8988T (cell line): ENCODE measurements at regions not wholly inside any gene's neighbourhood (a gene's known extent, or its start where the extent isn't known, plus 50 kb on each side); places are given as distances from the start of the nearest gene placed in this dataset.

Source experiments
- DNase-seq: peaks from one replicate; pipeline ENCODE4 v3.0.0; 2011

DNA sequence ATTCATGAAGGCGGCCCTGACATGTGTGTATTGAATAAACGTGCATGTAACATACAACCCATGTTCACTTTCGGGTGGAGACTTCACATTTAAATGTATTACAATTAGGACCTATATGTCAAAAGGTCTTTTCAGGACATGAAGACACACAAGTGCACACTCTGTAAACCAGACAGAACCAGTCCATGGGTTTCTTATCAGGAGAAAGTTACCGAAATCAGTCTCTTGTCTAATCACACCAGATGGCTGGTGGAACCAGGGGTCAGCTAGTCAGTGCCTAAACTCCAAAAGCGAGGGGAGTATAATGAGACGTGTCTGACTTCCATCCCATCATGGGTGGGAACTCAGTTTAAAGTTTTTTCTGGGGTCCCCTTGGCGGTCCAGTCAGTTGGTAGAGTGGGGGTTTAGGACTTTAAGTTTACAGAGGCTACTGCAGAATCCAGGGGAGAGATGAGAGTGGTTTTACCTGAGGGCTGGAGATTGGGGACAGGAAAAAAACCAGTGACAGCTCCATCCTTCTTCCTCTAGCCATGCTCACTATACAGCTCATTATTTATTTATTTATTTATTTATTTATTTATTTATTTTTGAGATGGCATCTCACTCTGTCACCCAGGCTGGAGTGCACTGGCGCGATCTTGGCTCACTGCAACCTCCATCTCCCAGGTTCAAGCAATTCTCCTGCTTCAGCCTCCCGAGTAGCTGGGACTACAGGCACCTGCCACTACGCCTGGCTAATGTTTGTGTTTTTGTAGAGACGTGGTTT is 251.3 kb upstream of the LYZL1 start:
- DNase-seq, result no peak

DNA sequence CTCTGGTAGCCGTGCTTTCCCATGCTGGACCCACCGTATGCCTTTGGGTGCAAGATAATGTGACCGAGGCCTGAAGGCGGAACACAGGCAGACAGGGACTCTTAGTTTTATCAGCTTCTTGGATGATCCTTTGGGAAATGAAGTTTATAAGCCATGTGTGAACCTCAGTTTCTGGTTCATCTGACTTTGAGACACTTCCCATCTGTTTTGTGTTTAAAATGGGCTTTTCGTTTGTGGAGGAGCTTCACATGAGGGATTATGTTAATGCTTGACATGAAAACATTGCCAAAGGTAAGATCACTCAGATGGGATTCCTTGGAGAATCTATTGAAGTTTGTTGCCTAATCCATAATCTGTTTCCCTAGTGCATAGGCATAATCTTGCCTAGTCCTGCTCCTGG is 249.8 kb upstream of the LYZL1 start:
- DNase-seq, result no peak

DNA sequence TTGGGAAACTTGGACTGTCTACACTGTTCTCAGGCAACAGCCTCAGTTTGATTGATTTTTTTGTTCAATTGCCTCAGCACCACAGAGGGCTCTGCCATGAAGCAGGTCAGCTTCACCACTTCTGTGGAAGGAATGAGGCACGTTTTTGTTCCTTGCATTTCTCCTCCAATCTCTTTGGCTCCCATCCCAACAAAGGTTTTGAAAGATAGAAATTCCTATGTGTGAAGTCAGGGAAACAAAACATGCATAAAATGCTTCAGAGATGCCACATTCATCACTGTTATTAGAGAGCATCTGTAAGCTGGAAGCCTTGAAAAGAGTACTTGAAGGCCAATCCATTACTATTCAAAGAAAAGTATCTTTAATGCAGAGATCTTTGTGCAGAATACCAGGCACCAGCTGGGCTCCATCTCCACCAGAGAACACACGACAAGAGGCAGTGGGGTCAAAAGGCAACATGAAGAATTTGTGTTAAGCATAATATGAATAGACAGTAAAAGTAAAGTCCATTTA is 249.1 kb upstream of the LYZL1 start:
- DNase-seq, result no peak

DNA sequence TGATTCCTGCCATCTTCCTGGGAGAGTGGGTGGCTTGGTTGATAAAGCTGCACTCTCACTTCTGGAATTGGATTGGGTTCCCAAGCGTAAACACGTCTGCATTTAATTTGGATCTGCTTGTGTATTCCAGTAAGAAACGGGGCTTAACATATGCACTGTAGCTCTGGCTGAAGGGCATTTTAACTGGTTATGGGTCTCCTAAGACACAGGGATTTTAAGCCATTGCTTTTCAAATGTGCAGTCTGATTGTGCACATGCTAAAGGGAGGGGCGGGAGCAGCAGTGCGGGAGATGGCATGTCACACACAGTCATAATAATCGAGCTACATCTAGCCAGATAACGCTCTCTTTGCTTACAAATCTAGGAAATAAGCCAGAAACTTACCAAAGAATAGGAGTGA is 247.3 kb upstream of the LYZL1 start:
- DNase-seq, result no peak

DNA sequence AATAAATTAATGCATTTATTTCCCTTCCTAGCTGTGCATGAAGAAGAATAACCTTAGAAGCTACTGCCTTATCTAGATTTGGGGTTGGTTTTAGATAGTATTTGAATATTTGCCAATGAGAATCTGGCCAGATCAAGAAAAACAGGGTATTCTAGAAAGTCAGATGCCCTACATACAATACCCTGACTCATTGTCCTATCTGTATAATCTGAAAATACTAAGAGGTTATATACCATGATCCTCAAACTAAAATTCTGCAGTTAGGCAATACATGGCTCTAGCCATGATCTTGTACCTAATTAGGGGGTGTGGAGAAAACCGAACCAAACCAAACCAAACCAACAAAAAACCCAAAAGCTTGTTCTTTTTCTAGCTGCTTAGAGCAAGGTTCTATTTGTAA is 240.4 kb upstream of the LYZL1 start:
- DNase-seq, result no peak

DNA sequence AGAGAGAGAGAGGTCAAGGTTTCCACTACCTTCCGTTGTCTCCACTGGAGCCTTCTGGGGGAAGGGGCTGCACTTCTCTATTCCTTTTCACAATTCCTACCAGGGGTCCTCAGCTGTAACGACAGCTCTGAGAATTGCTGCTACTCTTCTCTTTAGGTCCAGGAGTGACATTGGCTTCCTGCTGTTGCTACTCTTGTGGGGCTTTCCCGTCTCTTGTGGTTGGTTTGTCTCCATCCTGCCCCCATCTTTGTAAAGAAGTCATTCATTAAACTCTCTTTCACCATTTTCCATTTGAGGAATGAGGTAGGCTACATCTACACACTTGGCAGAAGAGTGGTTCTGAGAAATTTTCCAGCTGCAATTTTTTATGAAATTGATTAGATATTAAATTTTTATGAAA is 238.8 kb upstream of the LYZL1 start:
- DNase-seq, result no peak

DNA sequence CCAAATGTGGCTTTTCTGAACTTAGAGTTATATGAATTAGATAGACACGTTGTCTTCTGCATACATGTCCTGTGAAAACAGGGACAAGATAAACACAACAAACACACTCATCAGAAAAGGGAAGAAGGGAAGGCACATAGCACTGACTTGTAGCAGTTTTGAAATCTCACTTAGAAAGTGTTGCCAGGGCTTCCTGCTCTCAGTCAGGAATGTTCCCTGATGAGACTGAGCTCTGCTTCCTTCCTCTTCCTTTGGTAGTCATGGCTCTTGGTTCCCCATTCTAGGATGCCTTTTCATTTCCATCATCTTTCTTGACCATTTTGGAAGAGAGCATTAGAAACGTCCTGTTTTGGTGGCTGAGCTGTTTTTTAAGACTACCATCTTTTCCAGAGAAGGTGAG is 233.8 kb upstream of the LYZL1 start:
- no peak for DNase-seq

DNA sequence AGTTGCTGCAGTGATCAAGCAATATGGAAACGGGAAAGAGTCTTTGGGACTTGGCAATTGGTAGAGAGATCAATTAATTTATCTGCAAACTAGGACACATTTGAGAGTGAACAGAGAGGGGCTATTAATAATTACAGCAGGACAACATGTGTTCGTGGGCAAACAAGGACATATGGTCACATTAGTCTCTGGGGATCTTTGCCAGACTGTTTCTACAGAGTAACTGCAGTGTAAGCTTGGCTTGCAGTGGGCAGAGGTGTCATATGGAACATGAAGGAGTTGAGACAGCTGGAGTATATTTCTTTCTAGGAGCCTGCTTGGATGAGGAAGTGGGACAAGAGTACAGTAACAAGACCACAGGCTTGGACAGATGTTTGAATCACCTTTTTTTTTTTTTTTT is 232.1 kb upstream of the LYZL1 start:
- DNase-seq, result no peak

DNA sequence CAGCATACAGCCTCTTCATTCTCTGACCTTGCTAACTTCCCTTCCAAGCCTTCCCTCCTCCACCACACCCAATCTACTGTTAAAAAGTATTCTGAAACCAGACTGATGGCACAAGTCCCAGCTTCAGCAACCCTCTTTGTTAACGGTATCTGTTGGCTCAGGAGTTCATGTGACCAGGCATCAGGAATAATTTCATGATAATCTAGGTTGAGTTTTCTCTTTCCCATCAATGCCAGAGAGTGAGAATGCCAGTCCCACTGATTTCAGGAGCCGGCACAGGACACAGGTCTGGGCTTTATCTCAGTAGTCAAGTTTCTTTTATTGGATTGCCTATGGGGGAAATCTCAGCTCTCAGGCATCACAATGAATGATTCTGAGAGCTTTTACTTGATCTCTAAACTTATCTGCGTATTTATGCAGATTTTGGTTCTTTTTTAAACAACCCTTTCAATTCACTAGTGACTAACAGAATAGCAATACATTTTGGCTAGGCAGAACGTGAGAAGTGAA is 231.0 kb upstream of the LYZL1 start:
- no peak for DNase-seq

DNA sequence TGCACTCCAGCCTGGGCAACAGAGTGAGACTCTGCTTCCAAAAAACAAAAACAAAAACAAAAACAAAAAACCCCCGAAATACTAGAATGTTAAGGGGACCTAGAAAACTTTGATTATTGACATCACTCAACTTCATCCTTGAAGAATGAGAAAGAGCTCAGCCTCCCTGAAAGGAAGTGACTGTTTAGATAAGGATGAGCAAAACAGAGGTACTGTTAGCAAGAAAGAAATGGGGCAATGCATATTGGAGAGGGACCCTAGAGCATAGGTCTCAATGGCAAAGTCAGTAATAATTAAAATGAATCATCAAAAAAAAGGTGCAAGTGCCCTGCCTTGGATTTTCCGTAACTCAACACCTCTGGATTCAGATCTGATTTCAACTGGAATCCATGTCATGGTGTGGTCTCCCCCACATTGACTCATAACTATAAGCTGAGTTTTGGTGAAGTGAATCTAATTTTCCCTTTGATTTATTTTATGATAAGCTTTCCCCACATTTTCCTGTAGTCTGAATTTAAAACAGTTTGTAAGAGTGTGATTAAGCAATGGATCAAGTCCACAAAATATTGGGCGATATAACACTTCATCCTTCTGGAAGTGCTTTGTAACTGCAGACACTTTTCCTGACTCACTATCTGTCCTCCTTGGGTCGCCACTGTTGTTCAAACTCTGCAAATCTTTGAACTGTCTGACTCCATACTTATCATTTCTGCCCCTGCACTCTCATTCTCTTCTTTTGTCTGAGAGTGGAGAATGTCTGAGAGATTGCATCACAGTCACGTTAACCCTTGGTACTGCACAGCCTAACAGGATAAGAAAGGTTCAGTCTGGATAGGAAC is 224.8 kb upstream of the LYZL1 start:
- no peak for DNase-seq

DNA sequence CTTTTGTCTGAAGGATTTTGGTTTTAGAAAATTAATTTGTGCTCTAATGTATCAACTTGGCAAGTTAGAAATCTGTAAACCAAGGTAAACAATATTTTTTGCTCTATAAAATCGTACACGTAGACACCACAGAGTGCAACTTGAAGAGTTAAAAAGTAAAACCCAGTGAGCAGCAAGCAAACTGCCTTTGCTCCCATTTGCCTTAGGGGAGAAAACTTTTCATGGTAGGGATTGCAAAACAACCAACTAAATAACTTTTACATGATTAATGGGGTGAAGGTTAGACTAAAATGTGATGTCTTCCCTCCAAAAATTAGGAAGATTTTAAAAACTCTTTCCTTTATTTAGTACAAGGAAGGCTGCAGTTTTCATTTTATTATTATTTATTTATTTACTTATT is 224.2 kb upstream of the LYZL1 start:
- no peak for DNase-seq

DNA sequence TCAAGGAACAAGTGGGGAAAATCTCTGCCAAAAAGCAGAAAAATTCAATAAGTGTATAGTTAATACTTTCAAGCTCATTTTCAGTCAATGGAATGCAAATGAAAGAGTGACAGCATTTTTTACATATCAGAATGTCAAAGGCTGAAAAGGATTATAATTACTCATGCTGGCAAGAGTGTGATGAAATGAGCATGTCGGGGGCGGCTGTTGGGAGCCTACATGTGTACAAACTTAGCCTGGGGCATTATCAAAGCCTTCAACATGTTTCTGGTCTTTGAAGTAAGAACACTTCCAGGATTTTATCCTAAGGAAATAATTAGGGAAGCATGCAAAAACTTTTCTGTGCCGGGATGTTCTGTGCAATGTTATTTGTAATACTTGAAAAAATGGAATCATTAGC is 221.7 kb upstream of the LYZL1 start:
- no peak for DNase-seq

DNA sequence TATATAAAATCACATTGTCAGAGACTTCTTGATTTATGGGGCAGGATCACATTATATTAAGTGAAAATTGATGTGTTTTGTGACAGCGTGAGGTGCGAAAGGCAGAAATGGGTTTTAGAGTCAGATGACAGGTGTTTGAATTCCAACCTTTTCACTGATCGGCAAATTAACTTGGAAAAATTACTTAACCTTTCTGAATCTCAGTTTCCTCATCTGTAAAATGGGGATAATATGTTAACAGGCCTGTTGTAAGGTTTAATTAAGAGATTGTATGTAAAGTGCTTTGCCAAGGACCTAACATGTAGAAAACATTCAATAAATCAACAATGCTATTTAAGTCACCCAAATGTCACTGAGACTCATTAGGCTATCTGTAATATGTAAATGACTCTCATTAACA is 221.2 kb upstream of the LYZL1 start:
- DNase-seq, result no peak

DNA sequence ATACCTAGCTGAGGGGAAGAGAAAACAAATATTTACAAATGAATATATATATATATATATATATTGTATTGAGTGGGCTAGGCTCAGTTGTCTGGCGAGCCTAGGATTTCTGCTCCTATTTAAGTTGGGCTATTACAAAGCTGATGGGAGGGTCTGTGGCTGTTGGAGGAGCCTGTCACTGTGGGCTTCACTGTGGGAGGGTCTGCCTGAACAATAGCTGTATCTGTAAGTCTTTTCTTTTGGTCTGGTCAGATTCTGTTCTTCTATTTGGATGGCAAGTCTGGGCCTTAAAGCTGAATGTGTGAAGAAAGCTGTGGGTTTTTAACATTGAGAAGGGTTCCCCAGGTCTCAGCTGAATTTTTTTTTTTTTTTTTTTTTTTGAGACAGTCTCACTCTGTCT is 220.6 kb upstream of the LYZL1 start:
- DNase-seq, result no peak

DNA sequence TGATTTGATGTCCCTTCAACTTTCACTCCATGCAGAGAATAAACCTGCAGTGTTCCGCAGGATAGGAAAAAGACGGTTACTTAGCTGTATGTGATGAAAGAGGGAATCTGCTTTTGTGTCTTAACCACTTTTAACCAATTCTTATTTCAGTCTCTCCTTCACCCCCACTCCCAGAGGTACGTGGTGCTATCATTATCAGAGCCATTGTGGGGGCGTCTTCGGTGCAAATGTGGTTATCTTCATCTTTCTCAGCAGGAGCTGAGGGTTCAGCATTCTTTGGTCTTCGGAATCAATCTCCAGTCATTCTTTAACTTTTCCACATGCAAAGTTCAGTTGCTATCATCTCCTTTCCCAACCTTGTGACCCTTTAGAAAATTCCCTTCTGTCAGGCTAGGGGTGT is 219.9 kb upstream of the LYZL1 start:
- DNase-seq, result no peak

DNA sequence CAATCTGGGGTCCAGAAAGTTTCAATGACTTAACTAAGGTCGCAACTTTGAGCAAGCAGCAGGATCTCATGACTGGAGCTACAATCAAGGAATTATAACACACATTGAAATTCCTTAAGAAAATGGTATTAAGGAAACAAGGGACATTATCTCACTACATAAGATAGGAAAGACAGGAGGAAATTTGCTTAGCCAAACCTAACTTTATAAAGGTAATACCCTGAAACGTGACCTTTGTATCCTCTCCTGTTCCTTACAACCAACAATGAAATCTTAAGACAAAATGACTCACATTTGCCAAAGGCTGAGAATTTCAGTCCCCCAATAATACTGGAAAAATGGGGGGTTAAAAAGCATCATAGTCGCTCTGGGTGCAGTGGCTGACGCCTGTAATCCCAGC is 218.9 kb upstream of the LYZL1 start:
- DNase-seq, result no peak

DNA sequence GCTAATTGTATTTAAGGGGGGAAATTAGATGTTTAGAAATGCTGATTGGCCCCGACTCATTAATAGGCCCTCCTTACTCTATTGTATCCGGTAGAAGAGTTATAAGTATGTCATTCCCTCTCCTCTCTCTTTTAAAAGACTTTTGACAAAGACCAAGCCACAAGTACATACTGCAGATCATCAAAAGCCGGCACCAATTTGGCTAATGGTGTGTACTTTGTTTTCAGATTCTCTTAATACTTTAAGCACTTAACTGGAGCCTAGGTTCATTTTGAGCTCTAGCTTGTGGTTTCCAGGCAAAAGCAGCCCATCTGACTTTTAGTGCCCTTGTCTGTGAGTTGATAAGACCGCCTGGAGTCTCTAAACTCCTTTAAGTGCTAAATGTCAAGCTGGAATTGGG is 210.0 kb upstream of the LYZL1 start:
- no peak for DNase-seq

DNA sequence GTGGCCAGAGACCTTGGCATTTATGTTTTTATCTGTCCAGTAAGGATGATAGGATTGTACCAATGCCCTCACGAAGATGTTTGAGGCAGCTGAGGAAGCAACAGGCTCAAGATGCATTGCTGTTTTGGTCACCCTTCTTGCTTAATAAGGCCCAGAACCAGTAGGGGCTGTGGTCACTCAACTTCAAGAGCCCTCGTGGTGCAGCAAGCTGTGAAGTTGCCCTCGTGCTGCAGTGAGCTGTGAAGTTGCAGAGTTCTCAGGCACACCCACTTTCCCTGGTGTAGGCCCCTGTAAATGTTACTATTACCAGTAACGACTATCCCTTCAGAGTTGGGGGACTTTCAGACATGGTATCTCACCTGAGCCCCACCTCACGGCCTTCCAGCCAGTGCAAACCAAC is 207.6 kb upstream of the LYZL1 start:
- no peak for DNase-seq

DNA sequence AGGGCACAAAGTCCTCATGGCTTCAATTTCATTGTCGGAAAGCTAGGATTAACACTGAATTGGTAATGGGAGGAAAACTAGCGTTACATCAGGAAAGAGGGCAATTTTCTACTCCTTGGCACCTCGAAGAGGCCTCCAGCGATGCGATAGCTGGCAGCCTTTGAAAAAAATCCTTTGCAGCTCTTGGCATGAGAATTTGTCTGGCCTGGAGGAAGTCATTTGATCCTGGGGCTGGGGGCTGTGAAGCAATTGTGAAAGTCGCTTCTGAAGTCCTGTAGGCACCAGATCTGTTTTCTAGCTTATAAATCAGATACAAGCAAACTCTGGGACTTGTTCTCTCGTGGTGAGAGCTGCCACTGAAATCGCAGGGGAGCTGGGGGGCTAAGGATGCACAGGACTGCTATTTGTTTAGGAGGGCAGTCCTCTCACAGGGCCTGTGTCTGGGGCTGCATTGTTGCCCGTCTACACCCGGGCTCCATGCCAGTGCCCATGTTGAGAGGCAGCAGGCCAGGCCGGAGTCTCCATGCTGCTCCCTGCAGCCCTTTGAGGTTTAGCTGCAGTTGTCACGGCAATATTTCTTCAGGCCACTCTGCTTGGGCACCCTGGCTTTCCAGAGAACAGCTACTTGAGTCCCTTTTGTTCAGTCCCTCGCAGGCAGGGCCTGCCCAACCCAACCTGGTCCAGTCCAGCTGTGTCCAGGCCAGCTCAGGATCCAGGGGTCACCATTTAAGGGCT is 206.8 kb upstream of the LYZL1 start:
- DNase-seq, result no peak

DNA sequence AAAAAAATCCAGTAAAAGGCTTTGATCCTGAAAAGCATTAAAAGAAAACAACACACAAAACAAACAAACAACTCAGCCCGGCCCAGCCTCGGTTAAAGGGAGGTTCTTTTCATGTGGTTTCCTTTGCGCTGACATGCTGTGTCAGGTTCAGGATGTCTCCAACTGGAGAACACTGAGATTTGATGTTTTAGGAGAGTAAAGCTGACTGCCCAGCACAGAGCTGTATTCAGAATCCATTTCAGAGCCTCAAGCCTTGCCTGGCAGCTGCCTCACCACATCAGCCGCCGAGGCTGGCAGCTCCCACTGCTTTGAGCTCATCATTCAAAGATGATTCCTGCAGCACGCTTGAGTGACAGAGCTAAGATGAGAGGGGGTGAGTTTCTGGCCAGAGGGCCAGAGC is 205.8 kb upstream of the LYZL1 start:
- DNase-seq, result no peak

DNA sequence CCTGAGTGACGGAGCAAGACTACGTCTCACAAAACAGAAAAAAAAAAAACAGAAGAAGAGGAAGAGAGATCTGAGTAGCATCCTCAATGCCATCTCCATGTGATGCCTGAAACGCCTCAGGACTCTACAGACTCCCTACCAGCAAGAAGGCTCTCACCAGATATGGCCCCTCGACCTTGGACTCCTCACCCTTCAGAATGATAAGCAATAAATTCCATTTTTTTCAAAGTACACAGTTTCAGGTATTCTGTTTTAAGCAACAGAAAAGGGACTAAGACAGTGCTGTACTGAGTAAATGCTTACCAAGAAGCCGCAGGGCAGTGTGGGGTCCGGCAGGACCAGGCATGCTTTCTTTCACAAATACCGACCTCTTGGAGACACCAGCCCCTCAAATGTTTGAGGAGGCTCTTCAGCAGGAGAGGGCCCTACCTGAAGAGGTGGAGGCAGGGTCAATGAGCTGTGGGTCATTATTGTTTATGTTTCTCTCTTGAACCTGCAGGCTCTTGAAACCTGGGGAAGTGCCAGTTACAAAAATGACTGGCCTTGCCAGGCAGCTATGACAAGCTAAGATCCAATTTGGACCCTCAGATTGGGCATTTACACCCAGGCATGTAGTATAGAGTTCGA is 204.1 kb upstream of the LYZL1 start:
- no peak for DNase-seq

DNA sequence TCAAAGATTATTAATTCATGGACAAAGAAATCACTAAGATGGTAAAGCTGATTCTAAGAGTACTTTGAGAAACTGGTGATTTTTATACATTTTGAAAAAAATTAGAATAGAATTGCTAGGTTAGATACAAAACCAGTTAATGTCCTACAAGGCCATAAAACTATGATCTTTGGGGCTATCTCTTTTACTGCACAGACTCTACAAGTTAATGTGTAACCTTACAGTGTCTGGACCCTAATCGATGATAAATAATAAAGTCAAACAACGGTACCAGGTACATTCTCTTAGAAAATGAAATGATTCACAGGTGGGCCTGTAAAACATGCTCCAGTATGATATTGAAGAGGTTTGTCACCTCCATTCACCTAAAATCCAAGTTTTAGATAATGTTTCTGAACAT is 199.8 kb upstream of the LYZL1 start:
- DNase-seq, result no peak

DNA sequence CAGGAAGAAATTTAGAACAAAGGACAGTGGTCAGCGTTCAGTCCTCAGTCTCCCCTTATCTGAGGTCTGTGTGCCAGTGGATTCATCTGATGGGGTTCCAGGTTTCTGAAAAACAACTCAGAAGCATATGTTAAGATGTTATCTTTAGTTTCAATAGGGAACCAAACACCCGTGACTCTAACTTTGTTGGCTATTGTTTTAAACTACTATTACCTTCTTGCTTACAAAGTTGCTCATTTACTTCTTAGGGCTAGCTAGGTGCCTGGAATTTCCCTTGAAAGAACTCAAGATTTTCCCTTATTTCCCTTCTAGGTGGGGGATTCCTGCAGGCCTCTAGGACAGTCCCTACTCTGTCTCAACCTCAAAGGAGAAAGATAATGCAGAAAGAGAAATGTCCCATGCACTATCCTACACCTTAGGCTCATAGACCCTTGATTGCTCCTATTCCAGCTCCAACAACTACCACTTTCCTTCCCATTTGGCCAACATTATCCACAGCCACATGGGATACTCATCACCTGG is 192.5 kb upstream of the LYZL1 start:
- DNase-seq, result no peak
